Skeletal muscle tissue (tissue), 3 donors: ENCODE measurements at regions not wholly inside any gene's neighbourhood (a gene's known extent, or its start where the extent isn't known, plus 50 kb on each side); places are given as distances from the start of the nearest gene placed in this dataset.
"Not testable (repeated sequence)": the region's sequence is repeated elsewhere in the genome, so short reads cannot be mapped to it uniquely, and the experiment has no call there.

Experiments
- H3K27ac ChIP-seq: one replicate; pipeline ENCODE4 v1.7.0; 2013; ENCODE audit warnings: mild to moderate bottlenecking, low read depth, low read length, inconsistent platforms
- H3K27me3 ChIP-seq, 3 donors: one replicate each; pipeline ENCODE4 v1.7.0; 2013; ENCODE audit warnings: low read length in 3 of 3; ENCODE audit not compliant: control insufficient read depth in 3 of 3, insufficient read depth in 3 of 3
- H3K36me3 ChIP-seq, 3 donors: one replicate each; pipeline ENCODE4 v1.7.0; 2013; ENCODE audit warnings: low read length in 3 of 3; ENCODE audit not compliant: control insufficient read depth in 3 of 3, insufficient read depth in 3 of 3
- H3K4me1 ChIP-seq, 3 donors: one replicate each; pipeline ENCODE4 v1.7.0; 2013; ENCODE audit warnings: low read length in 3 of 3, mild to moderate bottlenecking in 3 of 3; ENCODE audit not compliant: control insufficient read depth in 3 of 3, insufficient read depth in 3 of 3
- H3K4me3 ChIP-seq, 3 donors: one replicate each; pipeline ENCODE4 v1.7.0; 2013; ENCODE audit warnings: low read length in 3 of 3
- H3K9ac ChIP-seq, 3 donors: one replicate each; pipeline ENCODE4 v1.7.0; 2013; ENCODE audit warnings: low read length in 3 of 3, mild to moderate bottlenecking in 3 of 3, moderate library complexity in 2 of 3, low read depth in 1 of 3
- H3K9me3 ChIP-seq, 3 donors: one replicate each; pipeline ENCODE4 v1.7.0; 2013; ENCODE audit warnings: low read length in 3 of 3; ENCODE audit not compliant: control insufficient read depth in 3 of 3
- donor health status: Osteomylitis.

DNA sequence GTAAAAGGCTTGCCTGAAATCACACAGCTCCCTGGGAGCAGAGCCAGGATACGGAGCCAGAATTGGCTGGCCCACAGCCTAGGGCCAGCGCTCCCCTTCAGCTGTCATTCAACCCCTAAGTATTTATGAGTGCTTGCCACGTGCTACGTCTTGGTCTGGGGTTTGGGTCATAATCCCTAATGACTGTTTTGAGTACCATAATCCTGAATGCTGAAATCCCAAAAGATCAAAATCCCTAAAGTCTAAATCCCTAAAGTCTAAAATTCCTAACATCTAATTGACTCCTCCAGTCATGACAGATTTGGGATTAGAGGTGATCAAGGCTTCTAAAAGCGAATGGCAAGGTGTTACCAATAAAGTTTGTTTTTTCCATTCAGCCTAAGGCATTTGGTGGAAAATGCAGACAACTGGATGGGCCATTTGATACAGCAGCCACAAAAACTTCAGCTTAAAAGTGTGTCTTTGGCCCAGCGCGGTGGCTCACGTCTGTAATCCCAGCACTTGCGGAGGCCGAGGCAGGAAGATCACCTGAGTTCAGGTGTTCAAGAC is 59.8 kb upstream of the PRR5 start:
- Histone ChIP-seq H3K4me3 (no peak overlapping the region), H3K36me3 (no peaks in the 10 kb centered on the region), H3K27ac (no peak overlapping the region), H3K9ac (no peak overlapping the region), H3K27me3 (peaks cover 0 to 7% (median 3%) of the 10 kb centered on the region in 3 donors), H3K4me1 (peaks cover 12 to 13% (median 12%) of the 10 kb centered on the region in 3 donors), H3K9me3 (peaks cover 0 to 3% (median 0%) of the 10 kb centered on the region in 3 donors)

DNA sequence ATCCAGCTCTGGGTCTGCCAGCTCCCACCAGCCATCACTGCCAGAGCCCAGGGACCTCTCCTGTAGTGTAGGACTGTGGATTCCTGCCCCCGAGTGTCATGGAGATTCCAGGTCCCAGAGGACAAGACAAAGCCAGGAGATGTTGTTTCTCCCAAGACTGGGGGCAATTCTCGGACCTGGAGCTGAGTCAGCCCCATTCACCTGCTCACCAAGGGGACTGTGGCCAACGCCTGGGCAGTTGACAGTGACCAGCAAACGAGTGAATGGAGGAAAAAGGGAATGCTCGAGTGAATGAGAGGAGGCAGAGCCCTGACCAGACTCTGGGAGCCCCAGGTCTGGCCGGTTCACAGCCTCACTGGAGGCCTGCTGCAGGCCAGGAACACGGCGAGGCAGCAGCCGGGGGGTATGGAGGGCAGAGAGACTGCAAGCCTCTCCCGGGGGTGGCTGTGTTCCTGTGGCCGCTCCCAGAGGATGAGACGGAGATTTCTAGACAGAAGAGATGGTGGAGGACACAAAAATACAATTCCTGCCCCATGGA is 61.3 kb upstream of the PRR5 start:
- Histone ChIP-seq H3K4me3 (no peak overlapping the region), H3K27me3 (peaks cover 0 to 9% (median 3%) of the 10 kb centered on the region in 3 donors), H3K27ac (no peak overlapping the region), H3K36me3 (no peaks in the 10 kb centered on the region), H3K9me3 (peaks cover 0 to 3% (median 0%) of the 10 kb centered on the region in 3 donors), H3K4me1 (peaks cover 12 to 13% (median 12%) of the 10 kb centered on the region in 3 donors), H3K9ac (no peak overlapping the region)

DNA sequence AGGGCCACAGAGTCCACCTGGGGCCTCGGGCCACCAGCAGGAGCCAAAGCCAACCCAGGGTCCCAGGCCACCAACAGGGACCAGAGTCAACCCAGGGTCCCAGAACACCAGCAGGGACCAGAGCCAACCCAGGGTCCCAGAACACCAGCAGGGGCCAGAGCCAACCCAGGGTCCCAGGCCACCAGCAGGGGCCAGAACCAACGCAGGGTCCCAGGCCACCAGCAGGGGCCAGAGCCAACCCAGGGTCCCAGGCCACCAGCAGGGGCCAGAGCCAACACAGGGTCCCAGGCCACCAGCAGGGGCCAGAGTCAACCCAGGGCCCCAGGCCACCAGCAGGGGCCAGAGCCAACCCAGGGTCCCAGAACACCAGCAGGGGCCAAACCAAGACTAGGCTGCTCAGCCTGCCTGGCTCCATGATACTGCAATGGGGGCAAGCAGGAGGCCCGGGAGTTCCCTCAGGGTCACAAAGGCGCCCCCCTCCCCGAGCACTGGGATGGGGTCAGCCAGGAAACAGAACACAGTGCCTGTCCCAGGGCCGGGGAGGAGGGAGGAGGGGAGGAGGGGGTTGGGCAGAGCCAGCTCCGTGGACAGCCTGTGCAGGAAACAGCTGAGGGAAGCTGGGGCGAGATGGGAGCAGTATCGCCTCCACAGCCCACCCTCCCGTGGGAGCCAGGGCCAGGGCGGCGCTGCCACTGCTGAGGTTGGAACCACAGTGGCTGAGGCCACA is 62.0 kb upstream of the PRR5 start:
- Histone ChIP-seq H3K27me3 (peaks cover 0 to 9% (median 3%) of the 10 kb centered on the region in 3 donors), H3K27ac (peak overlapping the region; percentile 70)

DNA sequence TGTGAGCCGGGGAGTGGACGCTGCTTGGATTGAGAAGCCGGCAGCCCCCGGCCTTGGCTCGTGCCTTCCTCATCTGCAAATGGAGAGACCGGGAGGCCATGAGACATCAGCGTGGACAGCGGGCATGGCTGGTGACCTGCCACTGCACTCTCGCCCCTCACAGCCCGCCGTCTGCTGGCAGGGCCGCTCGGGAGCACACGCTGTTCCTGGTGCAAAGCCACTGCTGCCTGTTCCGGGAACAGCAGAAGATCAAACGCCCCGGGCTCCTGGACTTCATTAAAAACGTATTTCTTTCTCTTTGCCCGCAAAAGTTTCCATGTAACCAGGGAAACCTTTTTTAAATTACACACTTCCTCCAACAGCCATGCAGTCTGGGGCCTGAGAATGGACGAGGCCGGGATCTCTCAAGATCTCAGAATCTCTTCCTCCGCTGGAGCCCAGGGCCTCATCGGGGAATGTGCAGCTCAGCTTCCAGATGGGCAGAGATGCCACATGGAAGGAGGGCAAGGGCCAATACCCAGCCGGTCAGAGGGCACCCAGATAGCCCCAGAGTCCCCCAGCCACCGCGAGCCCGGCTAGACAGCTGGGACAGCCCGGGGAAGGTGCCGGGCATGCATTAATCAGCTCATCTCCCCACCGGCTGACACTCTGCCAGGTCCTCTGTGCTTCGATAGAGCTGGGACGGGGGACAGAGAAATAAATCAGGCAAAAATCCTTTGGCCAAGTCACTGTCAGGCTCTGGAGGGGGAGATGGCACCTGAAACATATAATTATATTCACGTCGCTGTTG is 62.8 kb upstream of the PRR5 start:
- peak overlapping the region; percentile 70 for H3K27ac ChIP-seq
- H3K27me3 ChIP-seq = peaks cover 0 to 9% (median 3%) of the 10 kb centered on the region in 3 donors
- H3K4me3 ChIP-seq = no peak overlapping the region
- H3K4me1 ChIP-seq = peaks cover 12 to 13% (median 12%) of the 10 kb centered on the region in 3 donors
- no peaks in the 10 kb centered on the region for H3K9me3 ChIP-seq
- H3K36me3 ChIP-seq = no peaks in the 10 kb centered on the region
- H3K9ac ChIP-seq = no peak overlapping the region

More for the DNA sequence above, 62.0 kb upstream of the PRR5 start:
- Histone ChIP-seq H3K36me3 (no peaks in the 10 kb centered on the region), H3K4me1 (peaks cover 12 to 13% (median 12%) of the 10 kb centered on the region in 3 donors), H3K9me3 (peaks cover 0 to 3% (median 0%) of the 10 kb centered on the region in 3 donors), H3K9ac (no peak overlapping the region), H3K4me3 (no peak overlapping the region)

DNA sequence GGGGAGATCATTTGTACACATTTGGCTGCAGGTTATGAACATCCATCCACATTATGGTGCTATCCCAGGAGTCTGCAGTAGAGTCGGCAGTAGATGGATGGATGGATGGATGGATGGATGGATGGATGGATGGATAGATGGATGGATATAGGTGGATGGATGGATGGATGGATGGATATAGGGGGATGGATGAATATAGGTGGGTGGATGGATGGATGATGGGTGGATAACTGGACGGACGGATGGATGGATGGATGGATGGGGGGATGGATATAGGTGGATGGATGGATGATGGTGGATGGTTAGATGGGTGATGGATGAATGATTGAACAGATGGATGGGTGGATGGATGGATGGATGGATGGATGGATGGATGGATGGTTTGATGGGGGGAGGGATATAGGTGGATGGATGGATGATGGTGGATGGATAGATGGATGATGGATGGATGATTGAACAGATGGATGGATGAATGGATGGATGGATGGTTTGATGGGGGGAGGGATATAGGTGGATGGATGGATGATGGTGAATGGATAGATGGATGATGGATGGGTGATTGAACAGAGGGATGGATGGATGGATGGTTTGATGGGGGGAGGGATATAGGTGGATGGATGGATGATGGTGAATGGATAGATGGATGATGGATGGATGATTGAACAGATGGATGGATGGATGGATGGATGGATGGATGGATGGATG is 65.3 kb upstream of the PRR5 start:
- H3K4me3 ChIP-seq, H3K36me3 ChIP-seq, H3K27me3 ChIP-seq, H3K9ac ChIP-seq, H3K9me3 ChIP-seq, H3K27ac ChIP-seq: not testable (repeated sequence)
- H3K4me1 ChIP-seq = peaks cover 12 to 13% (median 12%) of the 10 kb centered on the region in 3 donors

DNA sequence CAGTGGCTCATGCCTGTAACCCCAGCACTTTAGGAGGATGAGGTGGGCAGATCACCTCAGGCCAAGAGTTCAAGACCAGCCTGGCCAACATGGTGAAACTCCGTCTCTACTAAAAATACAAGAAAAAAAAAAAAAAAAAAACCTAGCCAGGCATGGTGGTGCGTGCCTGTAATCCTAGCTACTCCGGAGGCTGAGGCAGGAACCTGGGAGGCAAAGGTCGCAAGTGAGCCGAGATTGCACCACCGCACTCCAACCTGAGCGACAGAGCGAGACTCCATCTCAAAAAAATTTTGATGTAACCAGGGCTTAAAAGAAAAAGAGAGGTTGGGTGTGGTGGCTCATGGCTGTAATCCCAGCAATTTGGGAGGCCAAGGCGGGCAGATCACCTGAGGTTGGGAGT is 66.4 kb upstream of the PRR5 start:
- H3K27me3 ChIP-seq, H3K9me3 ChIP-seq: not testable (repeated sequence)

DNA sequence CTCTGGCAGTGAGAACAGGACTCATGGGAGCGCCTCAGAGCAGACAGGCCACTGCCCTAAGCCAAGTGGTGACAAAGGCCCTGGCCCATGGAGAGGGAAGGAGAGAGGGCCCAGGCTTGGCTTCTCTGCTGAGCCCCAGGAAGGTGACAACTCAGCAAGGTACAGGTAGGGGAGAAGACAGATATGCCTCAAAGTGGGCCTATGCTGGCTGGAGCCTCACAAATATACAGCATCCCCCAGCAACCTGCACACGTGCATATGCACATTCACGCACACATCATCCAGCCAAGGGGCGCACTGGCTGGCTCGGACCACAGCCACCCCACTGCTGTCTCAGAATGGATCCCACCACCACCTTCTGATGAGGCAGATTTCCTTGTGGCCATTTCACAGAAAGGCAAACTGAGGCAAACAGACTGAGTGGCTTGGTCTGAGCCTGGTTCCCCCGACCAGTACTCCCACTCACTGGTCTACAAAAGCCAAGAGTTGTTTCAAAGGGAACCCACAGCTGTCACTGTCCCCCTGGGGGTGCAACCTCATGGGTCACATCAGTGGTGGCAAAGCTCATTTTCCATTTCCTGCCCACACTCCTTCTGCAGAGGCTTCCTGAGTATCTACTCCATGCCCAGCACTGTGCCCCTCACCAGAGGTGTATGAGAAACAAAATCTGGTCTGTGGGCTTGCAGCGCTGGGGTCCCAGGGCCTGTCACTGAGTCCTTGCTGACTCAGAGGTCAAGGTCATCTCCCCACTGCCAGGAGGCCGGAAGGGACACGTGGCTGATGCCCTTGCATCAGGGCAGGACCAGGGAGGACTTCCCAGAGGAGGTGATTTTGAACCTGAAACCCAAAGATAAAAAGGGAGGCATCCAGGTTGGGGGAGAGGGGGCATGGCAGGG is 67.3 kb upstream of the PRR5 start:
- Histone ChIP-seq H3K27ac (no peak overlapping the region), H3K4me1 (peaks cover 5 to 9% (median 6%) of the 10 kb centered on the region in 3 donors), H3K36me3 (no peaks in the 10 kb centered on the region), H3K9me3 (no peaks in the 10 kb centered on the region), H3K27me3 (peaks cover 0 to 5% (median 3%) of the 10 kb centered on the region in 3 donors), H3K9ac (no peak overlapping the region), H3K4me3 (no peak overlapping the region)

More for the DNA sequence above, 66.4 kb upstream of the PRR5 start:
- H3K9ac ChIP-seq, H3K36me3 ChIP-seq, H3K4me3 ChIP-seq, H3K27ac ChIP-seq: not testable (repeated sequence)
- H3K4me1 ChIP-seq = peaks cover 10 to 12% (median 11%) of the 10 kb centered on the region in 3 donors

DNA sequence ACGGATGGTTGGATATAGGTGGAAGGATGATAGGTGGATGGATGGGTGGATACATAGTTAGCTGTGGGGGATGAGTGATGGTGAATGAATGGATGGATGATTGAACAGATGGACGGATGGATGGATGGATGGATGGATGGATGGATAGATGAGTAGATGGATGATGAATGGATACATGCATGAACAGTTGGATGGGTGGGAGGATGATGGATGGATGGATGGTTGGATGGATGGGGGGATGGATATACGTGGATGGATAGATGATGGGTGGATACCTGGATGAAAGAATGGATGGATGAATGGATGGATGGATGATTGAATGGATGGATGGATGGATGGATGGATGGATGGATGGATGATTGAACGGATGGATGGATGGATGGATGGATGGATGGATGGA is 68.4 kb upstream of the PRR5 start:
- Histone ChIP-seq H3K27ac (no peak overlapping the region), H3K4me1 (no peaks in the 10 kb centered on the region)

More for the DNA sequence above, 68.4 kb upstream of the PRR5 start:
- Histone ChIP-seq H3K36me3 (no peaks in the 10 kb centered on the region), H3K9me3 (no peaks in the 10 kb centered on the region), H3K27me3 (peaks cover 0 to 3% (median under 1%) of the 10 kb centered on the region in 3 donors), H3K4me3 (no peak overlapping the region), H3K9ac (no peak overlapping the region)
